GM23338 (cell line): ENCODE measurements at regions not wholly inside any gene's neighbourhood (a gene's known extent, or its start where the extent isn't known, plus 50 kb on each side); places are given as distances from the start of the nearest gene placed in this dataset.

Experiments
- ATAC-seq: fragments of 200-7000 bp; cut with Tn5 transposase; 3 replicates; pipeline ENCODE4 v1.9.1; 2020
- DNase-seq: peaks from one replicate; pipeline ENCODE4 v3.0.0-alpha.2; 2015; ENCODE audit warnings: low spot score
- H2AFZ ChIP-seq: fragments of 200-600 bp; sonication (generic); 2 replicates; pipeline ENCODE4 v1.8.0; 2016; ENCODE audit warnings: antibody characterized with exemption, mild to moderate bottlenecking, moderate library complexity
- H3F3A ChIP-seq: fragments of 200-600 bp; sonication (generic); replicated peaks from 2 replicates; pipeline ENCODE4 v1.8.0; 2017; ENCODE audit warnings: antibody characterized with exemption, mixed run types, low read depth
- H3K27ac ChIP-seq: fragments of 200-600 bp; sonication (generic); 2 replicates; pipeline ENCODE4 v1.6.1; 2016; ENCODE audit warnings: low read depth
- H3K27me3 ChIP-seq: fragments of 200-600 bp; sonication (generic); 2 replicates; pipeline ENCODE4 v1.8.0; 2016; ENCODE audit warnings: mild to moderate bottlenecking, mixed run types, moderate library complexity; ENCODE audit not compliant: insufficient read depth
- H3K36me3 ChIP-seq: fragments of 200-600 bp; sonication (generic); 2 replicates; pipeline ENCODE4 v1.8.0; 2016; ENCODE audit warnings: mild to moderate bottlenecking; ENCODE audit not compliant: insufficient read depth
- H3K4me1 ChIP-seq: fragments of 200-600 bp; sonication (generic); 2 replicates; pipeline ENCODE4 v1.8.0; 2016; ENCODE audit warnings: mild to moderate bottlenecking, moderate library complexity; ENCODE audit not compliant: insufficient read depth
- H3K4me2 ChIP-seq: fragments of 200-600 bp; sonication (generic); 2 replicates; pipeline ENCODE4 v1.7.1; 2017; ENCODE audit warnings: mixed run types
- H3K4me3 ChIP-seq: fragments of 200-600 bp; sonication (generic); 2 replicates; pipeline ENCODE4 v1.6.1; 2016; ENCODE audit warnings: mixed run types
- H3K79me2 ChIP-seq: fragments of 200-600 bp; sonication (generic); replicated peaks from 2 replicates; pipeline ENCODE4 v1.8.0; 2017; ENCODE audit warnings: mild to moderate bottlenecking; ENCODE audit not compliant: insufficient read depth
- H3K9me2 ChIP-seq: fragments of 200-600 bp; sonication (generic); 2 replicates; pipeline ENCODE4 v1.8.0; 2017; ENCODE audit not compliant: insufficient read depth
- H4K20me1 ChIP-seq: fragments of 200-600 bp; sonication (generic); replicated peaks from 2 replicates; pipeline ENCODE4 v1.8.0; 2017; ENCODE audit warnings: mild to moderate bottlenecking; ENCODE audit not compliant: insufficient read depth
- H3K27ac Mint-ChIP-seq: 2 replicates; pipeline ENCODE4 v1.8.0; 2020; ENCODE audit warnings: inconsistent platforms, mild to moderate bottlenecking, moderate library complexity, mixed read lengths
- H3K27me3 Mint-ChIP-seq: 3 replicates; pipeline ENCODE4 v1.8.0; 2022; ENCODE audit warnings: low read depth, mild to moderate bottlenecking, moderate library complexity, mixed read lengths, inconsistent platforms; ENCODE audit not compliant: insufficient read depth, poor library complexity
- H3K36me3 Mint-ChIP-seq: 3 replicates; pipeline ENCODE4 v1.8.0; 2021; ENCODE audit warnings: low read depth, mild to moderate bottlenecking, inconsistent platforms, moderate library complexity, mixed read lengths
- H3K4me1 Mint-ChIP-seq: 3 replicates; pipeline ENCODE4 v1.8.0; 2020; ENCODE audit warnings: mild to moderate bottlenecking, inconsistent platforms, mixed read lengths
- H3K4me3 Mint-ChIP-seq: 3 replicates; pipeline ENCODE4 v1.8.0; 2021; ENCODE audit warnings: moderate library complexity, mild to moderate bottlenecking, inconsistent platforms, mixed read lengths
- H3K9me3 Mint-ChIP-seq: 3 replicates; pipeline ENCODE4 v1.8.0; 2020; ENCODE audit warnings: moderate library complexity, mild to moderate bottlenecking, inconsistent platforms, mixed read lengths
- CREB1 ChIP-seq: fragments of 250-450 bp; sonication (Bioruptor Pico); IDR thresholded peaks from 2 replicates; pipeline ENCODE4 v1.5.0; 2020; ENCODE audit warnings: low read depth, mild to moderate bottlenecking, moderate library complexity
- EZH2 ChIP-seq: fragments of 200-600 bp; sonication (generic); IDR thresholded peaks from one replicate; pipeline ENCODE4 v1.8.0; 2017; ENCODE audit warnings: antibody characterized with exemption, mild to moderate bottlenecking, low read depth; ENCODE audit not compliant: unreplicated experiment
- EZH2phosphoT487 ChIP-seq: fragments of 200-600 bp; sonication (generic); IDR thresholded peaks from one replicate; pipeline ENCODE4 v1.8.1; 2018; ENCODE audit warnings: antibody characterized with exemption; ENCODE audit not compliant: unreplicated experiment
- POLR2AphosphoS5 ChIP-seq: IDR thresholded peaks from 2 replicates; pipeline ENCODE4 v1.6.1; 2016; ENCODE audit warnings: antibody characterized with exemption, low read depth
- STAT1 ChIP-seq: IDR thresholded peaks from one replicate; pipeline ENCODE4 v1.6.1; 2016; ENCODE audit warnings: antibody characterized with exemption; ENCODE audit not compliant: unreplicated experiment
- ZNF114 ChIP-seq: fragments of 250-450 bp; sonication (Bioruptor Pico); IDR thresholded peaks from 2 replicates; pipeline ENCODE4 v1.5.0; 2020; ENCODE audit warnings: mild to moderate bottlenecking, moderate library complexity
- ZNF331 ChIP-seq: fragments of 250-450 bp; sonication (Bioruptor Pico); IDR thresholded peaks from 2 replicates; pipeline ENCODE4 v1.5.0; 2020; ENCODE audit warnings: low read depth, mild to moderate bottlenecking, moderate library complexity
- TF ChIP-seq, protein P1 (sequence below): IDR thresholded peaks from 2 replicates; pipeline ENCODE4 v1.6.1; 2016; ENCODE audit warnings: antibody characterized with exemption
- TF ChIP-seq, protein P2 (sequence below): IDR thresholded peaks from one replicate; pipeline ENCODE4 v1.6.1; 2018; ENCODE audit warnings: antibody characterized with exemption; ENCODE audit not compliant: unreplicated experiment

DNA sequence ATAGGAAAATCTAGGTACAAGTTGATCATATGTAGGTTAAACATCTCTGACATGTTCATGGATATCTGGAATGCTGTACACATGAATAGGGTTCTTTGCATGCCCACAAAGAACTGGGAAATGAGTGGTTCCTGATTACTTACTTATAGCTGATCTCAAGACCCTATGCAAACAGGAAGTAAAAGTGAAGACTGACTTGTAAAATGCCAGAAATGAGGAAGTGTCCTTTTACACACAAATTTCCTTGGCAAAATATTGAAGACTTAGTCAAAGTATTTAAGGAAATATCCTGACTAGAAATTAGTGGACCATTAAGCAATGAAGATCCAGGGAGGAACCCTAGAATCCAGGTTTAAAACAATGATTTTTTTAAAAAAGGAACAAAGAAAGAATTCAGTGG, 203.7 kb upstream of the DLGAP1 start (continued):
- TF ChIP-seq, protein P1, sequence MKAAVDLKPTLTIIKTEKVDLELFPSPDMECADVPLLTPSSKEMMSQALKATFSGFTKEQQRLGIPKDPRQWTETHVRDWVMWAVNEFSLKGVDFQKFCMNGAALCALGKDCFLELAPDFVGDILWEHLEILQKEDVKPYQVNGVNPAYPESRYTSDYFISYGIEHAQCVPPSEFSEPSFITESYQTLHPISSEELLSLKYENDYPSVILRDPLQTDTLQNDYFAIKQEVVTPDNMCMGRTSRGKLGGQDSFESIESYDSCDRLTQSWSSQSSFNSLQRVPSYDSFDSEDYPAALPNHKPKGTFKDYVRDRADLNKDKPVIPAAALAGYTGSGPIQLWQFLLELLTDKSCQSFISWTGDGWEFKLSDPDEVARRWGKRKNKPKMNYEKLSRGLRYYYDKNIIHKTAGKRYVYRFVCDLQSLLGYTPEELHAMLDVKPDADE, result no peak
- TF ChIP-seq STAT1 (no peak), EZH2phosphoT487 (no peak), POLR2AphosphoS5 (no peak), CREB1 (CRISPR knock-in tag) (no peak), EZH2 (no peak)
- TF ChIP-seq, protein P2, sequence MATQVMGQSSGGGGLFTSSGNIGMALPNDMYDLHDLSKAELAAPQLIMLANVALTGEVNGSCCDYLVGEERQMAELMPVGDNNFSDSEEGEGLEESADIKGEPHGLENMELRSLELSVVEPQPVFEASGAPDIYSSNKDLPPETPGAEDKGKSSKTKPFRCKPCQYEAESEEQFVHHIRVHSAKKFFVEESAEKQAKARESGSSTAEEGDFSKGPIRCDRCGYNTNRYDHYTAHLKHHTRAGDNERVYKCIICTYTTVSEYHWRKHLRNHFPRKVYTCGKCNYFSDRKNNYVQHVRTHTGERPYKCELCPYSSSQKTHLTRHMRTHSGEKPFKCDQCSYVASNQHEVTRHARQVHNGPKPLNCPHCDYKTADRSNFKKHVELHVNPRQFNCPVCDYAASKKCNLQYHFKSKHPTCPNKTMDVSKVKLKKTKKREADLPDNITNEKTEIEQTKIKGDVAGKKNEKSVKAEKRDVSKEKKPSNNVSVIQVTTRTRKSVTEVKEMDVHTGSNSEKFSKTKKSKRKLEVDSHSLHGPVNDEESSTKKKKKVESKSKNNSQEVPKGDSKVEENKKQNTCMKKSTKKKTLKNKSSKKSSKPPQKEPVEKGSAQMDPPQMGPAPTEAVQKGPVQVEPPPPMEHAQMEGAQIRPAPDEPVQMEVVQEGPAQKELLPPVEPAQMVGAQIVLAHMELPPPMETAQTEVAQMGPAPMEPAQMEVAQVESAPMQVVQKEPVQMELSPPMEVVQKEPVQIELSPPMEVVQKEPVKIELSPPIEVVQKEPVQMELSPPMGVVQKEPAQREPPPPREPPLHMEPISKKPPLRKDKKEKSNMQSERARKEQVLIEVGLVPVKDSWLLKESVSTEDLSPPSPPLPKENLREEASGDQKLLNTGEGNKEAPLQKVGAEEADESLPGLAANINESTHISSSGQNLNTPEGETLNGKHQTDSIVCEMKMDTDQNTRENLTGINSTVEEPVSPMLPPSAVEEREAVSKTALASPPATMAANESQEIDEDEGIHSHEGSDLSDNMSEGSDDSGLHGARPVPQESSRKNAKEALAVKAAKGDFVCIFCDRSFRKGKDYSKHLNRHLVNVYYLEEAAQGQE, result no peak

DNA sequence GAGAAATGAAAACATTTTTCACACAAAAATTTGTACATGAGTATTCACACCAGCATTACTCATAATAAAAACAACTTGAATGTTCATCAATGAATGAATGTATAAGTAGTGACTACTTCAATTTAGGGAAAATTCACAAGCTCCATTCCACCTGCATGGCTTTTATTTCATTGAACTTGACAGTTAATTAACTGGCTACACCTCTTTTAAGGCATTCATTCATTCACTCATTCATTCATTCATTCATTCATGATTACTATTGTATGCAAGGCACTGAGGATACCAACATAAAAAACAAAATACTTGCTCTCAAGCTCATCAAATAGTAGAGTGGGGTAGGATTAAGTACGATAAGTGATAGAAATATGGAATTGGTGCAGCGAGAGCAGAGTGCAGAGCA, 198.3 kb upstream of the DLGAP1 start:
- H2AFZ ChIP-seq, result no peak overlapping the region
- no peak for TF ChIP-seq ZNF114
- no peak for TF ChIP-seq STAT1
- TF ChIP-seq ZNF331 (CRISPR knock-in tag), result no peak
- TF ChIP-seq, protein P2, result no peak
- TF ChIP-seq POLR2AphosphoS5, result no peak
- TF ChIP-seq EZH2phosphoT487, result no peak
- TF ChIP-seq, protein P1, result no peak
- TF ChIP-seq EZH2, result no peak

More for the DNA sequence above, 198.3 kb upstream of the DLGAP1 start:
- H3K4me3 Mint-ChIP-seq, result no peak overlapping the region
- Histone ChIP-seq H3K27ac (no peak overlapping the region), H3K4me3 (no peak overlapping the region), H3K4me1 (no peaks in the 10 kb centered on the region), H3K27me3 (no peaks in the 10 kb centered on the region), H3K79me2 (no peaks in the 10 kb centered on the region), H3K9me2 (no peaks in the 10 kb centered on the region), H3K36me3 (no peaks in the 10 kb centered on the region), H4K20me1 (no peaks in the 10 kb centered on the region), H3K4me2 (no peak overlapping the region), H3F3A (no peaks in the 10 kb centered on the region)
- no peaks in the 10 kb centered on the region for H3K4me1 Mint-ChIP-seq
- no peaks in the 10 kb centered on the region for H3K27me3 Mint-ChIP-seq
- H3K36me3 Mint-ChIP-seq, result no peaks in the 10 kb centered on the region
- ATAC-seq, result no peak
- no peak overlapping the region for H3K27ac Mint-ChIP-seq
- DNase-seq, result no peak
- H3K9me3 Mint-ChIP-seq, result no peaks in the 10 kb centered on the region
